Endothelial cell (in vitro differentiated cells): ENCODE measurements at regions not wholly inside any gene's neighbourhood (a gene's known extent, or its start where the extent isn't known, plus 50 kb on each side); places are given as distances from the start of the nearest gene placed in this dataset.
A peak's percentile ranks its signal among the peaks of the same experiment; 100 is the strongest.

ENCODE experiments used
- DNase-seq: peaks from one replicate; pipeline ENCODE4 v3.0.0; 2021; ENCODE audit warnings: low spot score
- H3K27ac Mint-ChIP-seq: one replicate; pipeline ENCODE4 v1.8.0; 2021; ENCODE audit warnings: mixed read lengths, inconsistent platforms; ENCODE audit not compliant: unreplicated experiment
- H3K27me3 Mint-ChIP-seq: one replicate; pipeline ENCODE4 v1.8.0; 2021; ENCODE audit warnings: mild to moderate bottlenecking, moderate library complexity, mixed read lengths, inconsistent platforms; ENCODE audit not compliant: unreplicated experiment
- H3K36me3 Mint-ChIP-seq: one replicate; pipeline ENCODE4 v1.8.0; 2021; ENCODE audit warnings: mild to moderate bottlenecking, low read depth, mixed read lengths, inconsistent platforms; ENCODE audit not compliant: unreplicated experiment
- H3K4me1 Mint-ChIP-seq: one replicate; pipeline ENCODE4 v1.8.0; 2021; ENCODE audit warnings: mild to moderate bottlenecking, mixed read lengths, inconsistent platforms; ENCODE audit not compliant: unreplicated experiment
- H3K4me3 Mint-ChIP-seq: one replicate; pipeline ENCODE4 v1.8.0; 2021; ENCODE audit warnings: mild to moderate bottlenecking, mixed read lengths, inconsistent platforms; ENCODE audit not compliant: unreplicated experiment
- H3K9me3 Mint-ChIP-seq: one replicate; pipeline ENCODE4 v1.8.0; 2021; ENCODE audit warnings: mixed read lengths, inconsistent platforms; ENCODE audit not compliant: unreplicated experiment
- TF ChIP-seq, protein P1 (sequence below): fragments of 200-600 bp; sonication (generic); IDR thresholded peaks from one replicate; pipeline ENCODE4 v1.5.0; 2021; ENCODE audit warnings: antibody characterized with exemption; ENCODE audit not compliant: unreplicated experiment

DNA sequence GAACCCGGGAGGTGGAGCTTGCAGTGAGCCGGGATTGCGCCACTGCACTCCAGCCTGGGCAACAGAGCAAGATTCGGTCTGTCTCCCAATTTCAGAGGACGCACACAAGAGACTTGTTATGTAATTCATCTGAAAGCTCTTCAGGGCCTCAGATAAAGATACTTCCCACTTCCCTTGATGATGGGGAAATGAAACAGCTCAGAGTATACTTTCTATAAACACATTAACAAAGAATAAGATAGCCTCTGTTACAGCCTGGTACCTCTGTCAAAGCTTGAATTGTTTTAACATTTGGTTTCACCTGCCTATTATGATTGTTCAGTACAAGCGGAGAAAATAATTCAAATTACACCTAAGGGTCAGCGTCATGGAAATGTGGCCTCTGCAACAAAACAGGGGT lies 622.9 kb upstream of the ADGRL4 start:
- Mint-ChIP-seq H3K27ac (no peak overlapping the region), H3K36me3 (no peaks in the 10 kb centered on the region), H3K27me3 (no peaks in the 10 kb centered on the region), H3K9me3 (no peaks in the 10 kb centered on the region), H3K4me3 (no peak overlapping the region), H3K4me1 (no peaks in the 10 kb centered on the region)
- TF ChIP-seq, protein P1, sequence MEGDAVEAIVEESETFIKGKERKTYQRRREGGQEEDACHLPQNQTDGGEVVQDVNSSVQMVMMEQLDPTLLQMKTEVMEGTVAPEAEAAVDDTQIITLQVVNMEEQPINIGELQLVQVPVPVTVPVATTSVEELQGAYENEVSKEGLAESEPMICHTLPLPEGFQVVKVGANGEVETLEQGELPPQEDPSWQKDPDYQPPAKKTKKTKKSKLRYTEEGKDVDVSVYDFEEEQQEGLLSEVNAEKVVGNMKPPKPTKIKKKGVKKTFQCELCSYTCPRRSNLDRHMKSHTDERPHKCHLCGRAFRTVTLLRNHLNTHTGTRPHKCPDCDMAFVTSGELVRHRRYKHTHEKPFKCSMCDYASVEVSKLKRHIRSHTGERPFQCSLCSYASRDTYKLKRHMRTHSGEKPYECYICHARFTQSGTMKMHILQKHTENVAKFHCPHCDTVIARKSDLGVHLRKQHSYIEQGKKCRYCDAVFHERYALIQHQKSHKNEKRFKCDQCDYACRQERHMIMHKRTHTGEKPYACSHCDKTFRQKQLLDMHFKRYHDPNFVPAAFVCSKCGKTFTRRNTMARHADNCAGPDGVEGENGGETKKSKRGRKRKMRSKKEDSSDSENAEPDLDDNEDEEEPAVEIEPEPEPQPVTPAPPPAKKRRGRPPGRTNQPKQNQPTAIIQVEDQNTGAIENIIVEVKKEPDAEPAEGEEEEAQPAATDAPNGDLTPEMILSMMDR = no peak
- DNase-seq = no peak

DNA sequence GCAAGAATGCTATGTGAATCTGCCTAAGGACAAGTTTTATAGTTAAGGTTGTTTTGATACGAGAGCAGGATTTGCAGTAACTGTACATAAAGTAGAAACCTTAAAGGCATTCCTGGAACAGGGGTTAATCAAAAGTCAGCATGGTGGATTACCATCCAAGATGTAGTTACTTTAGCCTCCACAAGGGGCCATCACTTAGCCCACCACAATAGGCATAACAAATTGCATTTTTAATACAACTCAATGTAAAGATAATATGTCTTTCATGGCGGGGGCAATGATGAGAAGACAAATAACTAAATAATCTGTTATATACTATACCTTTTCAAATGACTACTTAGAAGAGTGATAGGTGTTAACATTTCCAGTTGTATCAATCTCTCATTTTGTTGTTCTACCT lies 611.2 kb upstream of the ADGRL4 start:
- Mint-ChIP-seq H3K27ac (no peak overlapping the region), H3K9me3 (no peaks in the 10 kb centered on the region), H3K27me3 (no peaks in the 10 kb centered on the region), H3K4me1 (peaks cover 12% of the 10 kb centered on the region), H3K4me3 (no peak overlapping the region), H3K36me3 (no peaks in the 10 kb centered on the region)
- TF ChIP-seq, protein P1 = peak; percentile 57
- DNase-seq = no peak

DNA sequence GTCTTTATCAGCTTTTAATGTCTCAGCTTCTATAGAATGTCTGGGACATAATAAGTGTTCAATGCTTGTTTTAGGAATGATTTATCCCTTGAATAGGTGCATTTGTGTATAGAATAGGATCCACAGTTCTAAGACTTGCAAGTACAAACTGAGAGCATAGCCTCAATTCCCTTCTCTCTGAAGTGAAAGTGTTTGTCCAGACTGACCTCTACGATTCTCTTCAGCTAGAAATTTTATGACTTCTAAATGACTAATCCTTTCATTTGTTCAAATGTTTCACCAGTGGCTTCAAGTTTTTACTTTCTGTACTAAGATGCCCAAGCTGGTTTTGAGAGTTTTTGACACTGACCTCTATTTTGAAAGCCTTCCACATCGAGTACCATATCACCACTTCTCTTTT lies 608.2 kb upstream of the ADGRL4 start:
- no peak overlapping the region for H3K27ac Mint-ChIP-seq
- no peaks in the 10 kb centered on the region for H3K9me3 Mint-ChIP-seq
- H3K27me3 Mint-ChIP-seq = no peaks in the 10 kb centered on the region
- TF ChIP-seq, protein P1 = no peak
- H3K36me3 Mint-ChIP-seq = no peaks in the 10 kb centered on the region
- peaks cover 12% of the 10 kb centered on the region for H3K4me1 Mint-ChIP-seq
- H3K4me3 Mint-ChIP-seq = no peak overlapping the region
- DNase-seq = no peak

DNA sequence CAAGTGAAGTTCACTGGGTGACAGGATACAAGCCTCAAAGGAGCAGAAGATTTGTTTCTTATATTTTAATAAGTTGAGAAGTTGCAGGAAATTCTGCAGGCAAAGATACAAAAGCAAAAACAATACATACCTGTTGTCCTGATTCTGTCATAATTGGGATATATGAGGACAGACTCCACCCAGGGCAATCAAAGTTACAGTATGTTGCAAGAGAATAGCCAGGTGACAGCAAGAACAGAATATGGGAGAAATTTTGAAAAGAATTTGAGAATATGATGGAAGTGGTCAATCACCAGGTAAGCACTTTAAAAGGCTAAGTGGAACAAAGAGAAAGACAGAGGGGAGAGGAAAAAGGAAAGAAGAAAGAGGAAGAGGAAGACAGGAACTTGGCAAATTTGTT lies 607.6 kb upstream of the ADGRL4 start:
- Mint-ChIP-seq H3K4me3 (no peak overlapping the region), H3K27me3 (no peaks in the 10 kb centered on the region), H3K36me3 (no peaks in the 10 kb centered on the region), H3K4me1 (peaks cover 12% of the 10 kb centered on the region), H3K9me3 (no peaks in the 10 kb centered on the region), H3K27ac (peak overlapping the region; percentile 63)
- TF ChIP-seq, protein P1 = no peak
- no peak for DNase-seq

DNA sequence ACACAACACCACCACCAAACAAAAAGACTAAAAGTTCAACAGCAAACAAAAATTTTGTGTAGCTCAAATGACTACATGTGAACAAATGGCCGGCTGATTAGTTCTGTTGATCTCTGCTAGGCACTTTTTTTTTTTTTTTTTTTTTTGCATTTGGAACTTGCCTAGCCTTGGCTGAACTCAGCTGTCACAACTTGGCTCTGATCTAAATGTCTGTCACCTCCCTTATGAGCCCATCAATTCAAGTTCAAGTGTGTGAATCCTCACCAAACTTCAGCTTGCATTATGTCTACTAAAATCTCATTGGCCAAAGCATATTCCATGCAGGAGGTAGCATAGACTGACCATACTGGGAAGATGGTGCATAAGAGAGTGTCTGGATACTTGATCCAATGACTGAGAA lies 606.5 kb upstream of the ADGRL4 start:
- no peak overlapping the region for H3K27ac Mint-ChIP-seq
- H3K27me3 Mint-ChIP-seq = no peaks in the 10 kb centered on the region
- H3K4me3 Mint-ChIP-seq = no peak overlapping the region
- DNase-seq = no peak
- no peaks in the 10 kb centered on the region for H3K9me3 Mint-ChIP-seq
- peaks cover 12% of the 10 kb centered on the region for H3K4me1 Mint-ChIP-seq
- TF ChIP-seq, protein P1 = no peak
- no peaks in the 10 kb centered on the region for H3K36me3 Mint-ChIP-seq
